SU-DHL-6 (cell line): ENCODE measurements at regions not wholly inside any gene's neighbourhood (a gene's known extent, or its start where the extent isn't known, plus 50 kb on each side); places are given as distances from the start of the nearest gene placed in this dataset.

Experiments
- H2AFZ ChIP-seq: fragments of 200-600 bp; sonication (generic); 2 replicates; pipeline ENCODE4 v1.6.1; 2014; ENCODE audit warnings: low read depth, mild to moderate bottlenecking, moderate library complexity, mixed read lengths, antibody characterized with exemption, low read length; ENCODE audit not compliant: severe bottlenecking
- H3F3A ChIP-seq: fragments of 200-600 bp; shearing (Covaris generic); 2 replicates; pipeline ENCODE4 v1.6.0; 2016; ENCODE audit warnings: antibody characterized with exemption, mild to moderate bottlenecking; ENCODE audit not compliant: insufficient read depth
- H3K27ac ChIP-seq: fragments of 200-600 bp; sonication (generic); 2 replicates; pipeline ENCODE4 v1.5.1; 2016; ENCODE audit warnings: low read depth, mild to moderate bottlenecking, low read length, moderate library complexity, mixed read lengths
- H3K27me3 ChIP-seq: fragments of 200-600 bp; sonication (generic), shearing (Covaris generic); 2 replicates; pipeline ENCODE4 v1.6.0; 2014; ENCODE audit warnings: mild to moderate bottlenecking, low read length
- H3K36me3 ChIP-seq: fragments of 200-600 bp; sonication (generic); 2 replicates; pipeline ENCODE4 v1.6.1; 2014; ENCODE audit warnings: mild to moderate bottlenecking, low read length, mixed read lengths
- H3K4me2 ChIP-seq: fragments of 300-600, 200-600 bp; shearing (Covaris generic), sonication (generic); 2 replicates; pipeline ENCODE4 v1.6.0; 2014; ENCODE audit warnings: low read length, low read depth, mild to moderate bottlenecking; ENCODE audit not compliant: poor library complexity, severe bottlenecking
- H3K4me3 ChIP-seq: fragments of 200-600 bp; sonication (generic); 2 replicates; pipeline ENCODE4 v1.5.1; 2014; ENCODE audit warnings: antibody characterized with exemption, low read length, mild to moderate bottlenecking, mixed read lengths; ENCODE audit not compliant: insufficient read depth, poor library complexity, severe bottlenecking
- H3K79me2 ChIP-seq: fragments of 200-600 bp; sonication (generic); 2 replicates; pipeline ENCODE4 v1.6.1; 2014; ENCODE audit warnings: mild to moderate bottlenecking, low read length, moderate library complexity; ENCODE audit not compliant: insufficient read depth
- H3K9ac ChIP-seq: fragments of 200-600 bp; sonication (generic); 2 replicates; pipeline ENCODE4 v1.7.0; 2014; ENCODE audit warnings: mild to moderate bottlenecking, low read length
- H3K9me2 ChIP-seq: fragments of 200-600 bp; sonication (generic); replicated peaks from 2 replicates; pipeline ENCODE4 v1.6.1; 2014; ENCODE audit warnings: low read length; ENCODE audit not compliant: insufficient read depth
- H3K9me3 ChIP-seq: fragments of 200-600 bp; sonication (generic); 2 replicates; pipeline ENCODE4 v1.6.1; 2014; ENCODE audit warnings: low read length, mixed read lengths; ENCODE audit not compliant: insufficient read depth
- H4K20me1 ChIP-seq: fragments of 200-600 bp; sonication (generic); 2 replicates; pipeline ENCODE4 v1.6.1; 2014; ENCODE audit warnings: low read depth, mild to moderate bottlenecking, antibody characterized with exemption, low read length, moderate library complexity, mixed read lengths
- CTCF ChIP-seq: fragments of 200-600 bp; sonication (generic); IDR thresholded peaks from one replicate; pipeline ENCODE4 v1.5.1; 2017; ENCODE audit warnings: antibody characterized with exemption, mild to moderate bottlenecking, low read length, moderate library complexity; ENCODE audit not compliant: insufficient read depth, poor library complexity, severe bottlenecking
- EZH2phosphoT487 ChIP-seq: fragments of 200-600 bp; sonication (generic), shearing (Covaris generic); conservative IDR thresholded peaks from 2 replicates; pipeline ENCODE4 v1.6.1; 2018; ENCODE audit warnings: mild to moderate bottlenecking, antibody characterized with exemption, low read length, moderate library complexity, mixed read lengths

DNA sequence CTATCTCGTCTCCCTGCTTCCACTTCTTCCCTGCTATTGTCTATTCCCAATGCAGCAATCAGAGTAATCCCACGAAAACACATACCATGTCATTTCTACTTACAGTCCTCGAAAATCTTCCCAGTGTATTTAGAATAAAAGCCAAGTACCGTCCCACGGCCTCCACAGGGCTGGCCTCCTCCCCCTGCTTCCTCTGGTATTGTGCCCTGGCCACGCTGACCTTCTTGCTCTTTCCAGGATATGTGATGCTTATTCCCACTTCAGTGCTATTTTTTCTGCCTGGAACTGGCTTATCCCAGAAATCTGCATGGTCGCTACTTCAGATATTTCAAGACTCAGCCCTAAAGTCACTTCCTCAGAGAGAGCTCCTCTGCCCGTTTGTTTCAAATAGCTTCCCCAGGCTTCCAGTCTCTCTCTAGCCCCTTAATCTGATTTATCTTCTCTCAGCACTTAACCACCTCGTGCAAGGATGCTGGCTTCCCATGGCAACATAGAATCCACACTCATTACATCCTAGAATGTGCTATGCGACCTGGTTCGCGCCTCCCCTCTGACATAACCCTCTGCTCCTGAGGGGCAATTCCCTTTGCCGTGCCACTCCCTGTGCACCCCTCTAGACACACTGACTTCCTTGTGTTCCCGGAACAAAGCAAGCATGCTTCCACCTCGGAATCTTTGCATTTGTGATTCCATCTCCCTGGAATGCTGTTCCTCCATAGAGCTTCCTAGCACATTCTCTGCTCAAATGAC is 365.9 kb downstream of the ZSWIM6 start:
- TF ChIP-seq CTCF: no peak
- TF ChIP-seq EZH2phosphoT487: no peak
- H3K36me3 ChIP-seq: no peaks in the 10 kb centered on the region
- no peak overlapping the region for H3K9ac ChIP-seq
- H3K9me2 ChIP-seq: no peaks in the 10 kb centered on the region
- no peak overlapping the region for H3K4me3 ChIP-seq
- no peaks in the 10 kb centered on the region for H3K79me2 ChIP-seq
- no peaks in the 10 kb centered on the region for H4K20me1 ChIP-seq
- no peak overlapping the region for H3K27ac ChIP-seq
- no peak overlapping the region for H2AFZ ChIP-seq
- no peaks in the 10 kb centered on the region for H3K27me3 ChIP-seq
- H3K9me3 ChIP-seq: no peaks in the 10 kb centered on the region
- no peak overlapping the region for H3K4me2 ChIP-seq
- H3F3A ChIP-seq: no peaks in the 10 kb centered on the region

GRCh38 chr5:61701877-61702602 is 370.0 kb downstream of the ZSWIM6 start:
- Histone ChIP-seq H3K27ac (no peak overlapping the region), H3K27me3 (no peaks in the 10 kb centered on the region), H3K79me2 (no peaks in the 10 kb centered on the region), H3K9me2 (no peaks in the 10 kb centered on the region), H3K9me3 (no peaks in the 10 kb centered on the region), H3K4me3 (no peak overlapping the region), H3F3A (no peaks in the 10 kb centered on the region), H2AFZ (no peak overlapping the region), H3K4me2 (no peak overlapping the region), H3K9ac (no peak overlapping the region), H3K36me3 (no peaks in the 10 kb centered on the region), H4K20me1 (no peaks in the 10 kb centered on the region)
- TF ChIP-seq EZH2phosphoT487: no peak
- no peak for TF ChIP-seq CTCF

- no peak overlapping the region for H3K4me3 ChIP-seq
- no peaks in the 10 kb centered on the region; the same call in 1 of the 2 replicates for H3K9me2 ChIP-seq
- no peaks in the 10 kb centered on the region for H3K9me3 ChIP-seq
- H3K79me2 ChIP-seq: no peaks in the 10 kb centered on the region
- no peak overlapping the region for H3K9ac ChIP-seq
- no peaks in the 10 kb centered on the region for H4K20me1 ChIP-seq
- H3K36me3 ChIP-seq: no peaks in the 10 kb centered on the region
- no peak overlapping the region for H3K4me2 ChIP-seq
- no peak for TF ChIP-seq CTCF
- no peaks in the 10 kb centered on the region for H3K27me3 ChIP-seq
- H2AFZ ChIP-seq: no peak overlapping the region
- H3K27ac ChIP-seq: no peak overlapping the region
- H3F3A ChIP-seq: no peaks in the 10 kb centered on the region
These were observed 370.7 kb downstream of the ZSWIM6 start for GRCh38 chr5:61702784-61703183.
